ENCODE measurements at regions not wholly inside any gene's neighbourhood (a gene's known extent, or its start where the extent isn't known, plus 50 kb on each side); places are given as distances from the start of the nearest gene placed in this dataset.

DNA sequence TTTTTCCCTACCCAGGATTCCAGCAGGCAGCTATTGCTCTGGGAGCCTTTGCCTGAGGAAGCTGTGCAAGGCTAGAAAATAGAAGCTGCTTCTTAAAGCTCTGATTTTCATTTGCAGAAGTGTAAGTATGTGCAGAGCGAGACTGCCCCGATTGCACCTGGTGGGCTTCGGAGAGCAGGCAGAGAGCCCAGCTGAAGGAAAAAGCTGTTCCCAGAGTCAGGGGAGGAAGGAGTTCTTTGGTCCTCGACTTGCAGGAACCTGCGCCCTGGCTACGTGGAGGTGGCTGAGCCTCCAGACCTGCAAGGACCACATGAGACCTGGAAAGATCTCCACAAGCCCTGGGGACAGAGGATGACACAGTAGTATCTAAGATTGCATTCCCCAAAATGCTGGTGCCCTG lies 235.0 kb upstream of the ARGLU1 start:
- no peak for DNase-seq
- H3K36me3 ChIP-seq: no peaks in the 10 kb centered on the region
- H3K27ac ChIP-seq: no peak overlapping the region
- no peaks in the 10 kb centered on the region for H3K9me3 ChIP-seq (ENCODE audit: severe bottlenecking)
- no peak overlapping the region for H3K4me3 ChIP-seq (ENCODE audit: low read depth, low read length)
- H3K27me3 ChIP-seq (ENCODE audit: insufficient read depth, low read depth, severe bottlenecking): no peaks in the 10 kb centered on the region
- TF ChIP-seq, protein P1, sequence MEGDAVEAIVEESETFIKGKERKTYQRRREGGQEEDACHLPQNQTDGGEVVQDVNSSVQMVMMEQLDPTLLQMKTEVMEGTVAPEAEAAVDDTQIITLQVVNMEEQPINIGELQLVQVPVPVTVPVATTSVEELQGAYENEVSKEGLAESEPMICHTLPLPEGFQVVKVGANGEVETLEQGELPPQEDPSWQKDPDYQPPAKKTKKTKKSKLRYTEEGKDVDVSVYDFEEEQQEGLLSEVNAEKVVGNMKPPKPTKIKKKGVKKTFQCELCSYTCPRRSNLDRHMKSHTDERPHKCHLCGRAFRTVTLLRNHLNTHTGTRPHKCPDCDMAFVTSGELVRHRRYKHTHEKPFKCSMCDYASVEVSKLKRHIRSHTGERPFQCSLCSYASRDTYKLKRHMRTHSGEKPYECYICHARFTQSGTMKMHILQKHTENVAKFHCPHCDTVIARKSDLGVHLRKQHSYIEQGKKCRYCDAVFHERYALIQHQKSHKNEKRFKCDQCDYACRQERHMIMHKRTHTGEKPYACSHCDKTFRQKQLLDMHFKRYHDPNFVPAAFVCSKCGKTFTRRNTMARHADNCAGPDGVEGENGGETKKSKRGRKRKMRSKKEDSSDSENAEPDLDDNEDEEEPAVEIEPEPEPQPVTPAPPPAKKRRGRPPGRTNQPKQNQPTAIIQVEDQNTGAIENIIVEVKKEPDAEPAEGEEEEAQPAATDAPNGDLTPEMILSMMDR (IDR thresholded peaks at IDR 0.05; ENCODE audit: low read depth, low read length): no peak

DNA sequence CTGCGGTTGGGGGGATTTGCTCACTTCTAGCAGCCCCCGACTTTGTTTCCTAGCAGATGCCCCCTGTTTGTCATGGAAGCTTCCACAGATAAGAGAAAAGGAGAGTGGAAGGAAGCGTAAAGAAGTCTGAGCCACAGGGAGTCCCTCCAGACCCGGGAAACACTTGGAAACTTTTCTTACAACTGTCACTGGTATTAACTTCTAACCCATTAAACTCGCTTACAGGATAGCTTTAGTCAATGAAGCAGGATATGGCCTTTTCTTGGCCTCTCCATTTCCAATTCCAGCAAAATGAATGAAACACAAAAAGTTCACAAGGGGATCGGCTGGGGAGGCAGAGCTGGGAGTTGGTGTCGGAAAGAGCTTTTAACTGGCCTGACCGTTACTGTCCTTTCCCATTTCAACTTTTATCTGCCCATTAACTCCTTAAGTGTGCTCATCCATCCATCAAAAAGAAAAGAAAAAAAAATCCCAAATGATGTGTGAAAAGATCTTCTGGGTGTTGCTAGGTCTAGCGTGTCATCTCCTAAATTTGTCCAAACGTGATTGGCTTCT lies 231.9 kb upstream of the ARGLU1 start:
- Histone ChIP-seq H3K9me3 (ENCODE audit: severe bottlenecking) (no peaks in the 10 kb centered on the region), H3K4me3 (ENCODE audit: low read depth, low read length) (no peak overlapping the region), H3K27me3 (ENCODE audit: insufficient read depth, low read depth, severe bottlenecking) (no peaks in the 10 kb centered on the region), H3K36me3 (no peaks in the 10 kb centered on the region), H3K27ac (no peak overlapping the region)
- TF ChIP-seq, protein P1 (IDR thresholded peaks at IDR 0.05; ENCODE audit: low read depth, low read length): no peak
- no peak for DNase-seq

DNA sequence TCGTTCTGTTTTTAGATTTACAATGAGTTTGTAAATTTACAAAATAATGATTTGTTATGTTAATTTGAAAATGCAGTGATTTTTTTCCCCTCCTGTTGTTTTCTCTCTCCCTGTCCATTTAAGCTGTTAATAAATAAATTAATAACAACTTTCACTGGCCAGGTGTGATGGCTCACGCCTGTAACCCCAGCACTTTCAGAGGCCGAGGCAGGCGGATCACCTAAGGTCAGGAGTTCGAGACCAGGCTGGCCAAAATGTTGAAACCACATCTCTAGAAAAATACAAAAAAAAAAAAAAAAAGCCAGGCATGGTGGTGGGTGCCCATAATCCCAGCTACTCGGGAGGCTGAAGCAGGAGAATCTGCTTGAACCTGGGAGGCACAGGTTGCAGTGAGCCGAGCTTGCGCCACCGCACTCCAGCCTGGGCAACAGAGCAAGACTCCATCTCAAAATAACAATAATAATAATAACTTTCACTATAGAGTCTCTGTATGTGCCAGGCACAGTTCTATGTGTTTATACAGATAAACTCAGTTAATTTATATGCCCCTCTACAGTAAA lies 229.2 kb upstream of the ARGLU1 start:
- Histone ChIP-seq H3K9me3 (ENCODE audit: severe bottlenecking) (no peaks in the 10 kb centered on the region), H3K27me3 (ENCODE audit: insufficient read depth, low read depth, severe bottlenecking) (no peaks in the 10 kb centered on the region), H3K27ac (no peak overlapping the region), H3K36me3 (no peaks in the 10 kb centered on the region), H3K4me3 (ENCODE audit: low read depth, low read length) (no peak overlapping the region)
- TF ChIP-seq, protein P1 (IDR thresholded peaks at IDR 0.05; ENCODE audit: low read depth, low read length): no peak
- no peak for DNase-seq

GRCh38 chr13:106796280-106797047 lies 228.5 kb upstream of the ARGLU1 start:
- no peaks in the 10 kb centered on the region for H3K9me3 ChIP-seq (ENCODE audit: severe bottlenecking)
- H3K27me3 ChIP-seq (ENCODE audit: insufficient read depth, low read depth, severe bottlenecking): no peaks in the 10 kb centered on the region
- H3K27ac ChIP-seq: no peak overlapping the region
- TF ChIP-seq, protein P1 (IDR thresholded peaks at IDR 0.05; ENCODE audit: low read depth, low read length): no peak
- H3K4me3 ChIP-seq (ENCODE audit: low read depth, low read length): no peak overlapping the region
- H3K36me3 ChIP-seq: no peaks in the 10 kb centered on the region
- DNase-seq: no peak

GRCh38 chr13:106795847-106796246 lies 227.9 kb upstream of the ARGLU1 start:
- no peak overlapping the region for H3K4me3 ChIP-seq (ENCODE audit: low read depth, low read length)
- no peaks in the 10 kb centered on the region for H3K27me3 ChIP-seq (ENCODE audit: insufficient read depth, low read depth, severe bottlenecking)
- TF ChIP-seq, protein P1 (IDR thresholded peaks at IDR 0.05; ENCODE audit: low read depth, low read length): no peak
- H3K27ac ChIP-seq: no peak overlapping the region
- DNase-seq: no peak
- no peaks in the 10 kb centered on the region for H3K36me3 ChIP-seq
- no peaks in the 10 kb centered on the region for H3K9me3 ChIP-seq (ENCODE audit: severe bottlenecking)

All from WERI-Rb-1 (cell line).